H1 (cell line): ENCODE measurements at regions not wholly inside any gene's neighbourhood (a gene's known extent, or its start where the extent isn't known, plus 50 kb on each side); places are given as distances from the start of the nearest gene placed in this dataset.
A peak's percentile ranks its signal among the peaks of the same experiment; 100 is the strongest.

Experiments
- CTCF ChIA-PET: fragments of 300-600 bp; sonication (Branson Sonifier 250); formaldehyde crosslinking; loops from one replicate; lab custom pipeline; 2021; ENCODE audit not compliant: partially characterized antibody; lab: Charles Lee
- POLR2A ChIA-PET: fragments of 300-600 bp; sonication (Branson Sonifier 250); formaldehyde crosslinking; loops from one replicate; lab custom pipeline; 2021; ENCODE audit warnings: inconsistent platforms; ENCODE audit not compliant: partially characterized antibody; lab: Charles Lee
- DNase-seq, 2 experiments: peaks; one replicate each; pipeline versions ENCODE4 v3.0.0 to v3.0.0-alpha.2; 2010 to 2022; ENCODE audit warnings: low spot score in 2 of 2, low read depth in 1 of 2, mixed read lengths in 1 of 2
- FAIRE-seq: peaks from 2 replicates; lab custom pipeline; 2011; peaks lifted over from hg19 to GRCh38; lab: Jason Lieb, UNC
- H2AFZ ChIP-seq: 2 replicates; pipeline ENCODE4 v1.8.1; 2012; ENCODE audit warnings: low read length, inconsistent platforms
- H2AK5ac ChIP-seq: 2 replicates; pipeline ENCODE4 v1.6.1; 2013; ENCODE audit warnings: low read depth, low read length
- H2BK120ac ChIP-seq: replicated peaks from 2 replicates; pipeline ENCODE3; 2013; ENCODE audit warnings: low read depth, low read length, inconsistent platforms
- H2BK12ac ChIP-seq: 2 replicates; pipeline ENCODE4 v1.6.1; 2013; ENCODE audit warnings: low read depth, low read length
- H2BK15ac ChIP-seq: 2 replicates; pipeline ENCODE4 v1.6.1; 2013; ENCODE audit warnings: low read length
- H2BK20ac ChIP-seq: 2 replicates; pipeline ENCODE4 v1.6.1; 2013; ENCODE audit warnings: low read length
- H2BK5ac ChIP-seq: 2 replicates; pipeline ENCODE4 v1.6.1; 2013; ENCODE audit warnings: low read depth, low read length
- H3K14ac ChIP-seq: 2 replicates; pipeline ENCODE4 v1.6.1; 2013; ENCODE audit warnings: inconsistent platforms; ENCODE audit not compliant: insufficient read length
- H3K18ac ChIP-seq: 2 replicates; pipeline ENCODE4 v1.6.1; 2013; ENCODE audit warnings: low read length; ENCODE audit errors: extremely low read depth
- H3K23ac ChIP-seq: 2 replicates; pipeline ENCODE4 v1.6.1; 2013; ENCODE audit warnings: inconsistent platforms; ENCODE audit not compliant: insufficient read length
- H3K23me2 ChIP-seq: 2 replicates; pipeline ENCODE4 v1.6.1; 2013; ENCODE audit warnings: low read depth, low read length
- H3K27ac ChIP-seq: 2 replicates; pipeline ENCODE4 v1.6.1; 2011; ENCODE audit warnings: low read depth, low read length, inconsistent platforms
- H3K27me3 ChIP-seq, 4 experiments: replicated peaks in 1 of 4; 1 replicate in 1 of 4; 2 replicates in 3 of 4; pipeline versions ENCODE4 v1.6.1 to v1.8.1; 2011 to 2013; ENCODE audit warnings: low read length in 3 of 4, mild to moderate bottlenecking in 3 of 4, inconsistent platforms in 2 of 4, mixed read lengths in 2 of 4, moderate library complexity in 1 of 4; ENCODE audit not compliant: control insufficient read depth in 3 of 4, insufficient read depth in 3 of 4; ENCODE audit errors: extremely low read depth in 1 of 4
- H3K36me3 ChIP-seq, 4 experiments: 2 replicates each; pipeline versions ENCODE4 v1.6.1 to v1.8.1; 2011 to 2013; ENCODE audit warnings: mild to moderate bottlenecking in 4 of 4, low read length in 3 of 4, moderate library complexity in 2 of 4, control low read depth in 1 of 4, inconsistent platforms in 1 of 4; ENCODE audit not compliant: insufficient read depth in 4 of 4, control insufficient read depth in 2 of 4
- H3K4ac ChIP-seq: replicated peaks from 2 replicates; pipeline ENCODE3; 2013; ENCODE audit warnings: low read length, low read depth, mixed read lengths, inconsistent platforms; ENCODE audit not compliant: insufficient read length
- H3K4me1 ChIP-seq, 4 experiments: replicated peaks in 1 of 4; 1 replicate in 1 of 4; 2 replicates in 3 of 4; pipeline versions ENCODE4 v1.6.1 to v1.8.1; 2011 to 2013; ENCODE audit warnings: low read length in 3 of 4, inconsistent platforms in 2 of 4, mixed read lengths in 1 of 4; ENCODE audit not compliant: insufficient read depth in 4 of 4, control insufficient read depth in 3 of 4
- H3K4me2 ChIP-seq, 2 experiments: 2 replicates each; pipeline versions ENCODE4 v1.6.1 to v1.8.1; 2011 to 2013; ENCODE audit warnings: low read depth in 2 of 2, low read length in 2 of 2, control low read depth in 1 of 2, inconsistent platforms in 1 of 2, mild to moderate bottlenecking in 1 of 2; ENCODE audit not compliant: insufficient read depth in 1 of 2
- H3K4me3 ChIP-seq, 4 experiments: fragments of 200-600, 300-600 bp in 1 of 4; sonication (generic), shearing (Covaris generic), sonication (Bioruptor Twin) in 1 of 4; 2 replicates each; pipeline versions ENCODE4 v1.5.1 to v1.8.1; 2011 to 2016; ENCODE audit warnings: low read length in 4 of 4, low read depth in 3 of 4, control low read depth in 2 of 4, inconsistent platforms in 2 of 4, mild to moderate bottlenecking in 2 of 4, mixed read lengths in 1 of 4, moderate library complexity in 1 of 4; ENCODE audit not compliant: insufficient read depth in 2 of 4; ENCODE audit errors: extremely low read depth in 1 of 4
- H3K56ac ChIP-seq: replicated peaks from 2 replicates; pipeline ENCODE3; 2013; ENCODE audit warnings: low read depth, mild to moderate bottlenecking, mixed read lengths, low read length, inconsistent platforms; ENCODE audit not compliant: insufficient read length
- H3K79me1 ChIP-seq: 2 replicates; pipeline ENCODE4 v1.6.1; 2013; ENCODE audit warnings: low read depth, low read length, control low read depth
- H3K79me2 ChIP-seq, 2 experiments: 2 replicates each; pipeline versions ENCODE4 v1.6.1 to v1.8.1; 2012 to 2013; ENCODE audit warnings: low read length in 2 of 2, mild to moderate bottlenecking in 2 of 2, inconsistent platforms in 1 of 2; ENCODE audit not compliant: insufficient read depth in 2 of 2, control insufficient read depth in 1 of 2
- H3K9ac ChIP-seq, 4 experiments: replicated peaks in 1 of 4; 1 replicate in 1 of 4; 2 replicates in 3 of 4; pipeline versions ENCODE4 v1.6.1 to v1.8.1; 2011 to 2013; ENCODE audit warnings: low read depth in 3 of 4, low read length in 3 of 4, control low read depth in 2 of 4, mild to moderate bottlenecking in 2 of 4, moderate library complexity in 2 of 4, inconsistent platforms in 1 of 4; ENCODE audit errors: extremely low read depth in 1 of 4
- H3K9me3 ChIP-seq, 2 experiments: 2 replicates each; pipeline versions ENCODE4 v1.6.1 to v1.8.1; 2012 to 2013; ENCODE audit warnings: mild to moderate bottlenecking in 2 of 2, moderate library complexity in 2 of 2, control low read depth in 1 of 2, inconsistent platforms in 1 of 2, low read depth in 1 of 2, low read length in 1 of 2, mixed read lengths in 1 of 2; ENCODE audit not compliant: insufficient read depth in 2 of 2
- H4K20me1 ChIP-seq, 2 experiments: replicated peaks in 1 of 2; 2 replicates each; pipeline versions ENCODE3 to v1.8.1; 2011 to 2013; ENCODE audit warnings: inconsistent platforms in 2 of 2, low read length in 2 of 2, mild to moderate bottlenecking in 1 of 2; ENCODE audit not compliant: insufficient read depth in 2 of 2, control insufficient read depth in 1 of 2
- H4K5ac ChIP-seq: 2 replicates; pipeline ENCODE4 v1.6.1; 2013; ENCODE audit warnings: low read length, low read depth, mixed read lengths, inconsistent platforms; ENCODE audit not compliant: insufficient read length
- H4K8ac ChIP-seq: 2 replicates; pipeline ENCODE4 v1.8.0; 2013; ENCODE audit warnings: mild to moderate bottlenecking, moderate library complexity, low read length, inconsistent platforms; ENCODE audit not compliant: insufficient read depth; ENCODE audit errors: extremely low read depth
- H4K91ac ChIP-seq: replicated peaks from 2 replicates; pipeline ENCODE3; 2013; ENCODE audit warnings: low read length, mixed read lengths, inconsistent platforms; ENCODE audit not compliant: insufficient read length
- BACH1 ChIP-seq: IDR thresholded peaks from 2 replicates; pipeline ENCODE4 v1.6.1; 2012; ENCODE audit warnings: low read length, improper control_type of control experiment
- CBX8 ChIP-seq: fragments of 300-800, 300-1000 bp; sonication (generic); IDR thresholded peaks from 2 replicates; pipeline ENCODE4 v1.7.1; 2016; ENCODE audit warnings: low read depth, low read length, borderline replicate concordance
- GABPA ChIP-seq: IDR thresholded peaks from 2 replicates; pipeline ENCODE4 v1.6.1; 2011; ENCODE audit warnings: mild to moderate bottlenecking, low read length, moderate library complexity, borderline replicate concordance; ENCODE audit not compliant: insufficient read depth
- GTF2F1 ChIP-seq: IDR thresholded peaks from 2 replicates; pipeline ENCODE4 v1.6.1; 2012; ENCODE audit warnings: low read depth, low read length, improper control_type of control experiment, borderline replicate concordance
- HDAC6 ChIP-seq: IDR thresholded peaks from one replicate; pipeline ENCODE4 v1.7.1; 2012; ENCODE audit warnings: low read depth, mild to moderate bottlenecking, inconsistent platforms, low read length, moderate library complexity
- KDM1A ChIP-seq: fragments of 200-600, 300-600 bp; sonication (generic); IDR thresholded peaks from 2 replicates; pipeline ENCODE4 v1.7.1; 2016; ENCODE audit warnings: mild to moderate bottlenecking, low read length, borderline replicate concordance
- MAFK ChIP-seq: IDR thresholded peaks from 2 replicates; pipeline ENCODE4 v1.6.1; 2012; ENCODE audit warnings: low read depth, mild to moderate bottlenecking, improper control_type of control experiment, low read length
- POLR2A ChIP-seq, 2 experiments: IDR thresholded peaks; 1 replicate in 1 of 2; 2 replicates in 1 of 2; pipeline ENCODE4 v1.6.1; 2011; ENCODE audit warnings: low read depth in 2 of 2, low read length in 2 of 2, mild to moderate bottlenecking in 2 of 2; ENCODE audit errors: control extremely low read depth in 1 of 2
- RFX5 ChIP-seq: IDR thresholded peaks from 2 replicates; pipeline ENCODE4 v1.6.1; 2011; ENCODE audit warnings: low read depth, low read length, improper control_type of control experiment, borderline replicate concordance
- TCF12 ChIP-seq: IDR thresholded peaks from 2 replicates; pipeline ENCODE4 v1.6.1; 2011; ENCODE audit warnings: low read depth, mild to moderate bottlenecking, low read length
- USF2 ChIP-seq: IDR thresholded peaks from 2 replicates; pipeline ENCODE4 v1.6.1; 2011; ENCODE audit warnings: low read length, improper control_type of control experiment
- YY1 ChIP-seq: IDR thresholded peaks from 2 replicates; pipeline ENCODE4 v1.6.1; 2011; ENCODE audit warnings: low read depth, mild to moderate bottlenecking, low read length
- ZNF274 ChIP-seq: IDR thresholded peaks from 2 replicates; pipeline ENCODE4 v1.7.0; 2012; ENCODE audit warnings: low read length, borderline replicate concordance; ENCODE audit errors: extremely low read depth
- WGBS, 2 experiments: shearing (Covaris generic) in 1 of 2; methylation state at CpG; one replicate each; pipeline versions ENCODE4 v1.1.6 to v1.1.7; 2013 to 2015; ENCODE audit warnings: low lambda C conversion rate in 2 of 2, mixed read lengths in 2 of 2, inconsistent platforms in 1 of 2, low coverage in 1 of 2, missing lambda C conversion rate in 1 of 2; ENCODE audit not compliant: insufficient replicate concordance in 2 of 2, insufficient coverage in 1 of 2, insufficient read length in 1 of 2; ENCODE audit errors: extremely low coverage in 1 of 2, missing lambda C conversion rate in 1 of 2; 5-methylcytosine and 5-hydroxymethylcytosine counted together

GRCh38 chr14:84961637-84962036, 568.3 kb upstream of the FLRT2 start:
- TF ChIP-seq TCF12 (no peak), HDAC6 (no peak), GABPA (no peak), CBX8 (no peak), ZNF274 (no peak), USF2 (no peak), MAFK (no peak), YY1 (no peak), GTF2F1 (no peak), RFX5 (no peak), POLR2A (IDR thresholded peaks at IDR 0.05; ENCODE audit: control extremely low read depth in 1 of 2, low read depth in 2 of 2, low read length in 2 of 2) (no peak), BACH1 (no peak), KDM1A (no peak)
- Histone ChIP-seq H3K27ac (no peak overlapping the region), H4K5ac (no peak overlapping the region), H2BK5ac (no peak overlapping the region), H3K4me2 (no peak overlapping the region; a peak in 1 of 4 replicates), H3K23me2 (peaks cover 1% of the 10 kb centered on the region; the same call in 1 of the 2 replicates), H3K36me3 (no peaks in the 10 kb centered on the region; a peak in 1 of 8 replicates), H3K14ac (no peak overlapping the region), H3K9me3 (peaks cover 0 to 6% of the 10 kb centered on the region in 2 experiments; a peak in 1 of 4 replicates), H4K8ac (no peak overlapping the region), H3K56ac (no peak overlapping the region), H2BK15ac (no peak overlapping the region), H3K9ac (no peak overlapping the region), H2AK5ac (no peak overlapping the region), H3K79me1 (no peaks in the 10 kb centered on the region), H3K4me3 (no peak overlapping the region), H3K23ac (no peak overlapping the region), H3K18ac (no peak overlapping the region), H2BK120ac (no peak overlapping the region), H4K20me1 (no peaks in the 10 kb centered on the region), H3K79me2 (no peaks in the 10 kb centered on the region), H4K91ac (no peak overlapping the region), H3K27me3 (no peaks in the 10 kb centered on the region), H3K4ac (no peak overlapping the region), H2BK12ac (no peak overlapping the region), H3K4me1 (peaks cover 0 to 8% (median 1%) of the 10 kb centered on the region in 4 experiments; a peak in 2 of 7 replicates), H2BK20ac (no peak overlapping the region), H2AFZ (0 out of 2 replicates have a peak overlapping the region, but pooled peaks have one; percentile 58)
- no peak for FAIRE-seq
- POLR2A ChIA-PET: no interaction called here
- CTCF ChIA-PET: interaction anchor here (0.7 kb wide), 1 partner anchor 8 kb away, joined by 3 read pairs; no protein-coding TSS in a partner anchor
- WGBS, 2 experiments: 93% methylated on average over 2 of the region's 2 CpGs; no CpG with 5 or more reads in 1 of the 2 experiments
- DNase-seq: no peak
